Endodermal cell (in vitro differentiated cells): ENCODE measurements at regions not wholly inside any gene's neighbourhood (a gene's known extent, or its start where the extent isn't known, plus 50 kb on each side); places are given as distances from the start of the nearest gene placed in this dataset.

Experiments
- DNase-seq: peaks from one replicate; pipeline ENCODE4 v3.0.0-alpha.2; 2017
- H3K27ac ChIP-seq: 2 replicates; pipeline ENCODE4 v1.5.1; 2013; ENCODE audit warnings: mild to moderate bottlenecking, low read depth, low read length, moderate library complexity
- H3K27me3 ChIP-seq: 2 replicates; pipeline ENCODE4 v1.6.1; 2013; ENCODE audit warnings: mild to moderate bottlenecking, low read length, moderate library complexity; ENCODE audit not compliant: insufficient read depth, control insufficient read depth, poor library complexity, severe bottlenecking
- H3K36me3 ChIP-seq: 2 replicates; pipeline ENCODE4 v1.7.0; 2013; ENCODE audit warnings: mild to moderate bottlenecking, low read length, moderate library complexity; ENCODE audit not compliant: control insufficient read depth, insufficient read depth
- H3K4me1 ChIP-seq: one replicate; pipeline ENCODE4 v1.7.0; 2013; ENCODE audit warnings: low read length; ENCODE audit not compliant: control insufficient read depth, insufficient read depth
- H3K4me3 ChIP-seq: 2 replicates; pipeline ENCODE4 v1.5.1; 2013; ENCODE audit warnings: mild to moderate bottlenecking, low read length, moderate library complexity
- H3K9ac ChIP-seq: 2 replicates; pipeline ENCODE4 v1.6.1; 2013; ENCODE audit warnings: mild to moderate bottlenecking, low read length, moderate library complexity; ENCODE audit not compliant: poor library complexity, severe bottlenecking; ENCODE audit errors: extremely low read depth
- H3K9me3 ChIP-seq: 2 replicates; pipeline ENCODE4 v1.6.1; 2013; ENCODE audit warnings: mild to moderate bottlenecking, low read length, moderate library complexity; ENCODE audit not compliant: control insufficient read depth
- H3K27ac Mint-ChIP-seq: 2 replicates; pipeline ENCODE4 v1.8.0; 2020; ENCODE audit warnings: mixed read lengths
- H3K27me3 Mint-ChIP-seq: 2 replicates; pipeline ENCODE4 v1.8.0; 2021; ENCODE audit warnings: mild to moderate bottlenecking, mixed read lengths; ENCODE audit not compliant: insufficient read depth
- H3K36me3 Mint-ChIP-seq: 2 replicates; pipeline ENCODE4 v1.8.0; 2020; ENCODE audit warnings: low read depth, mixed read lengths
- H3K4me1 Mint-ChIP-seq: 2 replicates; pipeline ENCODE4 v1.8.0; 2020; ENCODE audit warnings: mixed read lengths
- H3K4me3 Mint-ChIP-seq: 2 replicates; pipeline ENCODE4 v1.8.0; 2020; ENCODE audit warnings: mild to moderate bottlenecking, moderate library complexity, mixed read lengths
- H3K9me3 Mint-ChIP-seq: 2 replicates; pipeline ENCODE4 v1.8.0; 2020; ENCODE audit warnings: mild to moderate bottlenecking, mixed read lengths
- CTCF ChIP-seq: fragments of 200-600 bp; sonication (generic); conservative IDR thresholded peaks from 2 replicates; pipeline ENCODE4 v1.5.0; 2021; ENCODE audit warnings: antibody characterized with exemption, mild to moderate bottlenecking
- WGBS, 2 experiments: methylation state at CpG; one replicate each; pipeline versions ENCODE4 v1.1.5 to v1.1.7; 2013; ENCODE audit warnings: missing lambda C conversion rate in 2 of 2, mixed read lengths in 1 of 2; ENCODE audit not compliant: insufficient coverage in 1 of 2, insufficient read length in 1 of 2; 5-methylcytosine and 5-hydroxymethylcytosine counted together

- H3K9me3 Mint-ChIP-seq, result no peaks in the 10 kb centered on the region
- Histone ChIP-seq H3K9ac (no peak overlapping the region), H3K4me3 (no peak overlapping the region), H3K36me3 (no peaks in the 10 kb centered on the region), H3K4me1 (no peaks in the 10 kb centered on the region), H3K9me3 (no peaks in the 10 kb centered on the region), H3K27me3 (no peaks in the 10 kb centered on the region), H3K27ac (no peak overlapping the region)
- H3K36me3 Mint-ChIP-seq, result no peaks in the 10 kb centered on the region
- TF ChIP-seq CTCF, result no peak
- H3K4me1 Mint-ChIP-seq, result no peaks in the 10 kb centered on the region
- no peak for DNase-seq
- no peak overlapping the region for H3K27ac Mint-ChIP-seq
- WGBS, 2 experiments, result 100% methylated on average over 1 of the region's 1 CpG; no CpG with 5 or more reads in 1 of the 2 experiments
- H3K27me3 Mint-ChIP-seq, result no peaks in the 10 kb centered on the region
- no peak overlapping the region for H3K4me3 Mint-ChIP-seq
Observed at GRCh38 chr2:181313845-181314244, 143.3 kb upstream of the ITGA4 start.

- no peaks in the 10 kb centered on the region for H3K27me3 ChIP-seq
- DNase-seq, result no peak
- no peak overlapping the region for H3K4me3 Mint-ChIP-seq
- no peak overlapping the region for H3K27ac Mint-ChIP-seq
- H3K9me3 ChIP-seq, result no peaks in the 10 kb centered on the region
- no peak overlapping the region for H3K4me3 ChIP-seq
- no peak for TF ChIP-seq CTCF
- no peaks in the 10 kb centered on the region for H3K4me1 ChIP-seq
- no peaks in the 10 kb centered on the region for H3K4me1 Mint-ChIP-seq
- H3K36me3 Mint-ChIP-seq, result no peaks in the 10 kb centered on the region
- H3K27ac ChIP-seq, result no peak overlapping the region
- no peaks in the 10 kb centered on the region for H3K9me3 Mint-ChIP-seq
- no peaks in the 10 kb centered on the region for H3K27me3 Mint-ChIP-seq
- H3K36me3 ChIP-seq, result no peaks in the 10 kb centered on the region
- no peak overlapping the region for H3K9ac ChIP-seq
Observed at GRCh38 chr2:181314551-181314950, 142.6 kb upstream of the ITGA4 start.

- H3K4me1 Mint-ChIP-seq, result no peaks in the 10 kb centered on the region
- no peak overlapping the region for H3K4me3 ChIP-seq
- H3K27ac Mint-ChIP-seq, result no peak overlapping the region
- 100% methylated on average over 1 of the region's 3 CpGs; no CpG with 5 or more reads in 1 of the 2 experiments for WGBS, 2 experiments
- no peaks in the 10 kb centered on the region for H3K27me3 Mint-ChIP-seq
- no peaks in the 10 kb centered on the region for H3K36me3 Mint-ChIP-seq
- no peak for DNase-seq
- H3K4me1 ChIP-seq, result no peaks in the 10 kb centered on the region
- no peaks in the 10 kb centered on the region for H3K9me3 ChIP-seq
- no peaks in the 10 kb centered on the region for H3K36me3 ChIP-seq
- no peaks in the 10 kb centered on the region for H3K27me3 ChIP-seq
- H3K9me3 Mint-ChIP-seq, result no peaks in the 10 kb centered on the region
- no peak for TF ChIP-seq CTCF
- no peak overlapping the region for H3K27ac ChIP-seq
- no peak overlapping the region for H3K9ac ChIP-seq
- H3K4me3 Mint-ChIP-seq, result no peak overlapping the region
Observed at GRCh38 chr2:181317511-181317910, 139.7 kb upstream of the ITGA4 start.
